Endothelial cell of umbilical vein (primary cell): ENCODE measurements at regions not wholly inside any gene's neighbourhood (a gene's known extent, or its start where the extent isn't known, plus 50 kb on each side); places are given as distances from the start of the nearest gene placed in this dataset.

Experiments used
- BruUV-seq: library from RNA; stranded (reverse); fragments of 400-500 nt; replicated peaks from 2 replicates; lab custom pipeline; 2021; lab: Mats Ljungman, UMichigan
- CTCF ChIA-PET: fragments of 300-600, 350-600 bp; sonication (Branson Sonifier 250); formaldehyde crosslinking; loops from one replicate; lab custom pipeline; 2021; ENCODE audit warnings: antibody characterized with exemption, inconsistent platforms; lab: Charles Lee
- POLR2A ChIA-PET: fragments of 300-600, 350-600 bp; sonication (Branson Sonifier 250); formaldehyde crosslinking; loops from one replicate; lab custom pipeline; 2021; ENCODE audit warnings: antibody characterized with exemption, inconsistent platforms; lab: Charles Lee
- DNase-seq: peaks from one replicate; pipeline ENCODE4 v3.0.0-alpha.2; 2011; ENCODE audit warnings: low read depth, low spot score
- FAIRE-seq: peaks from 2 replicates; lab custom pipeline; 2011; peaks lifted over from hg19 to GRCh38; lab: Jason Lieb, UNC
- H2AFZ ChIP-seq: 2 replicates; pipeline ENCODE4 v1.6.0; 2012; ENCODE audit warnings: low read depth, low read length, control low read depth, inconsistent platforms
- H3K27ac ChIP-seq: 2 replicates; pipeline ENCODE4 v1.5.1; 2011; ENCODE audit warnings: low read depth, mild to moderate bottlenecking, control low read depth, low read length, moderate library complexity; ENCODE audit not compliant: insufficient read depth
- H3K27me3 ChIP-seq, 2 experiments: 2 replicates each; pipeline versions ENCODE4 v1.6.0 to v1.6.1; 2011; ENCODE audit warnings: low read length in 2 of 2, mixed read lengths in 1 of 2; ENCODE audit not compliant: control insufficient read depth in 2 of 2, insufficient read depth in 2 of 2
- H3K36me3 ChIP-seq, 2 experiments: 2 replicates in 1 of 2; 3 replicates in 1 of 2; pipeline ENCODE4 v1.5.1; 2011; ENCODE audit warnings: low read length in 2 of 2, mild to moderate bottlenecking in 1 of 2, moderate library complexity in 1 of 2; ENCODE audit not compliant: control insufficient read depth in 2 of 2, insufficient read depth in 2 of 2; ENCODE audit errors: extremely low read depth in 1 of 2
- H3K4me1 ChIP-seq: 3 replicates; pipeline ENCODE4 v1.5.1; 2011; ENCODE audit warnings: mild to moderate bottlenecking, low read length; ENCODE audit not compliant: control insufficient read depth, insufficient read depth; ENCODE audit errors: extremely low read depth
- H3K4me2 ChIP-seq: 2 replicates; pipeline ENCODE4 v1.6.1; 2011; ENCODE audit warnings: low read length, control low read depth, mixed read lengths; ENCODE audit not compliant: insufficient read depth
- H3K4me3 ChIP-seq, 3 experiments: fragments of 200-600 bp in 1 of 3; sonication (generic), shearing (Covaris generic) in 1 of 3; replicated peaks in 1 of 3; 2 replicates each; pipeline ENCODE4 v1.5.1; 2011 to 2016; ENCODE audit warnings: control low read depth in 3 of 3, low read length in 3 of 3, mild to moderate bottlenecking in 2 of 3, inconsistent platforms in 1 of 3, low read depth in 1 of 3, moderate library complexity in 1 of 3; ENCODE audit not compliant: insufficient read depth in 1 of 3
- H3K79me2 ChIP-seq: 2 replicates; pipeline ENCODE4 v1.6.0; 2012; ENCODE audit warnings: low read length, inconsistent platforms; ENCODE audit not compliant: control insufficient read depth, insufficient read depth
- H3K9ac ChIP-seq: replicated peaks from 2 replicates; pipeline ENCODE3; 2011; ENCODE audit warnings: low read length, control low read depth; ENCODE audit not compliant: insufficient read depth; ENCODE audit errors: extremely low read depth
- H3K9me1 ChIP-seq: replicated peaks from 3 replicates; pipeline ENCODE4 v1.6.0; 2011; ENCODE audit warnings: mild to moderate bottlenecking, low read length; ENCODE audit not compliant: control insufficient read depth, insufficient read depth; ENCODE audit errors: extremely low read depth
- H3K9me3 ChIP-seq: replicated peaks from 2 replicates; pipeline ENCODE4 v1.5.1; 2012; ENCODE audit warnings: low read length, inconsistent platforms; ENCODE audit not compliant: control insufficient read depth, insufficient read depth
- H4K20me1 ChIP-seq: replicated peaks from 2 replicates; pipeline ENCODE3; 2011; ENCODE audit warnings: mild to moderate bottlenecking, low read length; ENCODE audit not compliant: control insufficient read depth, insufficient read depth; ENCODE audit errors: extremely low read depth
- CTCF ChIP-seq, 2 donors: IDR thresholded peaks; 1 replicate in 1 of 2; 2 replicates in 1 of 2; pipeline ENCODE4 v1.5.1; 2011; ENCODE audit warnings: low read length in 2 of 2, mild to moderate bottlenecking in 2 of 2, moderate library complexity in 2 of 2, control low read depth in 1 of 2, inconsistent platforms in 1 of 2, low read depth in 1 of 2; ENCODE audit not compliant: insufficient read depth in 1 of 2; ENCODE audit errors: extremely low read depth in 1 of 2
- EZH2 ChIP-seq: IDR thresholded peaks from 2 replicates; pipeline ENCODE4 v1.6.1; 2012; ENCODE audit warnings: borderline replicate concordance, low read depth, mild to moderate bottlenecking, moderate library complexity, low read length, inconsistent platforms; ENCODE audit not compliant: severe bottlenecking
- FOS ChIP-seq: IDR thresholded peaks from 2 replicates; pipeline ENCODE4 v1.6.1; 2011; ENCODE audit warnings: mild to moderate bottlenecking, low read length, moderate library complexity, borderline replicate concordance; ENCODE audit not compliant: insufficient read depth
- GATA2 ChIP-seq: IDR thresholded peaks from 2 replicates; pipeline ENCODE4 v1.7.0; 2011; ENCODE audit warnings: low read depth, mild to moderate bottlenecking, moderate library complexity, mixed read lengths, low read length; ENCODE audit not compliant: insufficient read length, insufficient read depth
- JUN ChIP-seq: IDR thresholded peaks from 2 replicates; pipeline ENCODE4 v1.6.1; 2011; ENCODE audit warnings: borderline replicate concordance, low read depth; ENCODE audit not compliant: insufficient read length, insufficient read depth
- MAX ChIP-seq: IDR thresholded peaks from 2 replicates; pipeline ENCODE4 v1.6.1; 2011; ENCODE audit not compliant: insufficient read depth, insufficient read length
- MYC ChIP-seq: IDR thresholded peaks from one replicate; pipeline ENCODE4 v1.6.1; 2011; ENCODE audit warnings: mild to moderate bottlenecking, low read depth, low read length
- POLR2A ChIP-seq: IDR thresholded peaks from 2 replicates; pipeline ENCODE4 v1.6.1; 2012; ENCODE audit warnings: low read depth, mild to moderate bottlenecking, control low read depth, low read length
- POLR2AphosphoS5 ChIP-seq: IDR thresholded peaks from 2 replicates; pipeline ENCODE4 v1.6.1; 2012; ENCODE audit warnings: low read depth, mild to moderate bottlenecking, control low read depth, low read length, moderate library complexity; ENCODE audit not compliant: insufficient read depth
- dilution Hi-C: fragments of 300-500 bp; cut with MboI; formaldehyde crosslinking; loops from one replicate; pipeline ENCODE4 v1.15.0; 2019; ENCODE audit warnings: low sequenced_read_pairs; ENCODE audit not compliant: extremely low pct_ligation_motif_present
- intact Hi-C: fragments of 100-400 bp; cut with micrococcal nuclease; formaldehyde crosslinking; loops from one replicate; pipeline ENCODE4 v1.10.0; 2022

GRCh38 chr7:19247017-19247416 is 101.8 kb upstream of the FERD3L start:
- dilution Hi-C loops, result no loop called here
- FAIRE-seq, result no peak

More at GRCh38 chr7:19247017-19247416, 101.8 kb upstream of the FERD3L start:
- no peaks in the 10 kb centered on the region for H4K20me1 ChIP-seq
- no TSS peak for BruUV-seq
- no peak for DNase-seq
- no peak overlapping the region for H3K9ac ChIP-seq
- no peaks in the 10 kb centered on the region for H3K4me1 ChIP-seq
- no peak overlapping the region for H2AFZ ChIP-seq
- no peaks in the 10 kb centered on the region for H3K36me3 ChIP-seq
- POLR2A ChIA-PET, result no interaction called here
- no peak overlapping the region for H3K4me3 ChIP-seq
- TF ChIP-seq MAX (no peak), GATA2 (no peak), CTCF (IDR thresholded peaks at IDR 0.05; ENCODE audit: extremely low read depth in 1 of 2, insufficient read depth in 1 of 2, low read depth in 1 of 2, low read length in 2 of 2) (no peak), FOS (no peak), MYC (no peak), EZH2 (no peak), POLR2A (no peak), JUN (no peak), POLR2AphosphoS5 (no peak)
- H3K9me1 ChIP-seq, result no peaks in the 10 kb centered on the region
- H3K9me3 ChIP-seq, result peaks cover 2% of the 10 kb centered on the region
- no peak overlapping the region for H3K4me2 ChIP-seq
- H3K27me3 ChIP-seq, result no peaks in the 10 kb centered on the region
- no peak overlapping the region for H3K27ac ChIP-seq
- CTCF ChIA-PET, result no interaction called here
- H3K79me2 ChIP-seq, result no peaks in the 10 kb centered on the region
- intact Hi-C loops, result no loop called here
